Activated T-helper 2 cell treated with anti-CD3 and anti-CD28 coated beads, Interferon-gamma antibody, Interleukin-2, Interleukin-4, amounts not matched to agents 10 μg/mL and 5 μg/mL and 100 μg/mL, durations not matched to agents 14 hours and 24 hours and 36 hours (primary cell): ENCODE measurements at regions not wholly inside any gene's neighbourhood (a gene's known extent, or its start where the extent isn't known, plus 50 kb on each side); places are given as distances from the start of the nearest gene placed in this dataset.

ENCODE experiments used
- DNase-seq: peaks from one replicate; pipeline ENCODE4 v3.0.0; 2021; ENCODE audit warnings: low spot score
- H3K27ac Mint-ChIP-seq: one replicate; pipeline ENCODE4 v1.8.0; 2021; ENCODE audit warnings: mixed read lengths
- H3K27me3 Mint-ChIP-seq: one replicate; pipeline ENCODE4 v1.8.0; 2021; ENCODE audit warnings: low read depth, mixed read lengths
- H3K36me3 Mint-ChIP-seq: one replicate; pipeline ENCODE4 v1.8.0; 2021; ENCODE audit warnings: low read depth, mixed read lengths
- H3K4me1 Mint-ChIP-seq: one replicate; pipeline ENCODE4 v1.8.0; 2021; ENCODE audit warnings: low read depth, mixed read lengths
- H3K4me3 Mint-ChIP-seq: one replicate; pipeline ENCODE4 v1.8.0; 2021; ENCODE audit warnings: low read depth, mild to moderate bottlenecking, moderate library complexity, mixed read lengths
- H3K9me3 Mint-ChIP-seq: one replicate; pipeline ENCODE4 v1.8.0; 2021; ENCODE audit warnings: mixed read lengths
- intact Hi-C: fragments of 100-400 bp; cut with micrococcal nuclease; formaldehyde crosslinking; loops from one replicate; pipeline ENCODE4 v1.15.1; 2023

GRCh38 chr3:10707400-10708215 lies 108.4 kb upstream of the SLC6A11 start:
- Mint-ChIP-seq H3K36me3 (no peaks in the 10 kb centered on the region), H3K9me3 (no peaks in the 10 kb centered on the region), H3K4me3 (no peak overlapping the region), H3K27me3 (peaks cover 64% of the 10 kb centered on the region), H3K27ac (no peak overlapping the region), H3K4me1 (no peaks in the 10 kb centered on the region)
- no peak for DNase-seq
- intact Hi-C loops, result no loop called here

DNA sequence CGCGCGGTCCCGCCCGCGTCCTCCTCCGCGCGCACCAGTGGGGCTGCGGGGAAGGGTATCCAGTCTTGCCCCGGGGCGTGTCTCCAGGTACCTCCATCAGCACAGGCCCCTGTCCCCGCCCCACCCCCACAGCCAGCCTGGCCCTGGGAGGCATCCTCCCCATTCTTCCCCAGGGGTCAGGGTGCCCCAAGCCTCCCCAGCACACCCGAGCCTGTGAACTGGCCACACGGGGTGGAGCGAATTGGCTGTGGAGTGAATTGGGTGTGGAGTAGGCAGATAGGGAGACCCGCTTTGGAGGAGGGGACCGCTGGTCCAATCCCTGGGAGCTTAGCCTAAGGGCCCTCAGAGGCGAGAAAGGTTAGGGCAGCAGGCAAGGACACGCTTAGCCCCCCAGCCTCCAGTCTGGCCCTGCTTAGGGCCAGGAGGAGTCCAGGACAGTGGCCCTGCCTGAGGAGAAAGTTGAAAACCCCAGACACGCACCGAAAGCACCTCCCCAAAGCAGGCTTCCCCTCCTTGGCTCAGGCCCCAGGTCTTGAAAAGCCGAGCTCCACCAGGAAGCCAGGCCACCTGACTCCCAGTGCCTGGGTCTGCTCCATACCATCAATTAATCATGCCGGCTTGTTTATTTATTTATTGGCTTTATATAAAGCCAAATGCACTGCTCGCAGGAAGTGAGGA lies 107.7 kb upstream of the SLC6A11 start:
- Mint-ChIP-seq H3K27ac (no peak overlapping the region), H3K36me3 (no peaks in the 10 kb centered on the region), H3K4me1 (no peaks in the 10 kb centered on the region), H3K4me3 (no peak overlapping the region), H3K9me3 (no peaks in the 10 kb centered on the region), H3K27me3 (peaks cover 58% of the 10 kb centered on the region)
- intact Hi-C loops, result no loop called here
- no peak for DNase-seq

DNA sequence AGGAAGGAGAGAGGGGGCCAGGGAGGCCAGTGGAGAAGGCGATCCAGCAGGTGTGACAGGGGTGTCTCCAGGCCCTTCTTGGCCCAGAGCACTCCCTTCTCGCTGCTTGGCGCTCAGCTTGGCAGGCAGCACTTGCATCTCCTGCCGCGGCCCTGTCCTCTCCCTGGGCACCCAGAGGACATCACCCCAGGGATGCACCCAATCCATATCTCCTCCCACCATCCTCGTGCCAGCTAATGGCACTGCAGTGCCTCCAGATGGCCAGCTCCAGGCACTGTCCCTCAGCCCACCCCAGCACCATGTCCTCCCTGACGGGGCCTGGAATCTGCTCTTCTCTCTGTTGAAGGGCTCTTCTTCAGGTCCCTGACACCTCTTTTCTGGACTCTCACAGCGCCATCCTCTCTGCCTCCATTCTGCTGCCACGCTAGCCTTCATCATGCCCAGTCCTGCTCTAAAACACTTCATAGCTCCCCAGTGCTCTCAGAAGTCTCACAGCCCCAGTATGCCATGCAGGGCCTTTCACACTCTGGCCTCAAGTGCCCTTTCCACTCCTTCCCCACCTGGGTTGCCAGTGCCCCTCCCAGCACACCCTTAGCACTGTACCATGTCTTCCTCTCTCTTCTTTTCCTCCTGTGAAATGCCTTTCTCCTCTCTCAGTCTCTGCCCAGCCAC lies 106.8 kb upstream of the SLC6A11 start:
- intact Hi-C loops, result no loop called here
- Mint-ChIP-seq H3K4me1 (no peaks in the 10 kb centered on the region), H3K9me3 (no peaks in the 10 kb centered on the region), H3K36me3 (no peaks in the 10 kb centered on the region), H3K27me3 (peaks cover 50% of the 10 kb centered on the region), H3K27ac (no peak overlapping the region), H3K4me3 (no peak overlapping the region)
- no peak for DNase-seq

DNA sequence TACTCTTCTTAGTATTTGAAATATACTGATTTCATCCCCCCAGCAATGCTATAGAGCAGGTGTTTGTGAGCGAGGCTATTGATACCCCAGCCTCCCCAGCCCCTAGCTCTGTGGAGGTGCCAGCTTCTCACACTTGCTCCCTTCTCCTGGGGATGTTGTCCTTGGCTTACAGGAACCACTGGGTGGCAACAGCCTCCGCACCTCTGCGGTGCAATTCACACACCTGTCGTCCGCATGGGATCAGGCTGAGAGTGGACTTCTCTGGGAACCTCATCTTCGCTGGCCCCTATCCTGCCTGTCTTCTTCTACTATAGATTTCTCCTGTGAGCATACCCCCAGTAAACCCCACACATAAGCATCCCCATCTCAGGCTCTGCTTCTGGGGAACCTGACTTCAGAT lies 103.9 kb upstream of the SLC6A11 start:
- Mint-ChIP-seq H3K27ac (no peak overlapping the region), H3K9me3 (no peaks in the 10 kb centered on the region), H3K4me1 (no peaks in the 10 kb centered on the region), H3K27me3 (peaks cover 23% of the 10 kb centered on the region), H3K36me3 (no peaks in the 10 kb centered on the region), H3K4me3 (no peak overlapping the region)
- no peak for DNase-seq
- intact Hi-C loops, result no loop called here

- H3K27me3 Mint-ChIP-seq, result peaks cover 16% of the 10 kb centered on the region
- no peak overlapping the region for H3K27ac Mint-ChIP-seq
- no peak for DNase-seq
- intact Hi-C loops, result no loop called here
- H3K36me3 Mint-ChIP-seq, result no peaks in the 10 kb centered on the region
- no peak overlapping the region for H3K4me3 Mint-ChIP-seq
- H3K9me3 Mint-ChIP-seq, result no peaks in the 10 kb centered on the region
- H3K4me1 Mint-ChIP-seq, result no peaks in the 10 kb centered on the region
Measured at GRCh38 chr3:10713656-10714055, 102.4 kb upstream of the SLC6A11 start.

DNA sequence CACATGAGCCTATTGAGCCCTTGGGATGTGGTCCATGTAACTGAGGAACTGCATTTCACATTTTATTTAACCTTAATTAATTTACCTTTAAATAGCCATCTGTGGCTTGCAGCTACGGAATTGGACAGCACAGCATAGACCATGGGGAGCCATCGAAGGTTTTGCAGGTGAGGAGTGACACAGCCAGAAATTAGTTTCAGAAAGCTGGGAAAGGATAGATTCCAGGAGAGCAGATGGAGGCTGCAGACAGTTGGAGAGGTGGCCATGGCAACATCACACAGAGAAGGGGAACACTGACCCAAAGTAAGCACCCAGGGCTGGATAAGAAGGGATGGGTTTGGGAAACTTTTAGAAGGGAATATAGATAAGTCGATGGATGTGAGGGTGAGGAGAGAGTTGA lies 100.1 kb upstream of the SLC6A11 start:
- Mint-ChIP-seq H3K4me1 (no peaks in the 10 kb centered on the region), H3K4me3 (no peak overlapping the region), H3K36me3 (no peaks in the 10 kb centered on the region), H3K9me3 (no peaks in the 10 kb centered on the region), H3K27ac (no peak overlapping the region), H3K27me3 (no peaks in the 10 kb centered on the region)
- DNase-seq, result no peak
- intact Hi-C loops, result no loop called here

DNA sequence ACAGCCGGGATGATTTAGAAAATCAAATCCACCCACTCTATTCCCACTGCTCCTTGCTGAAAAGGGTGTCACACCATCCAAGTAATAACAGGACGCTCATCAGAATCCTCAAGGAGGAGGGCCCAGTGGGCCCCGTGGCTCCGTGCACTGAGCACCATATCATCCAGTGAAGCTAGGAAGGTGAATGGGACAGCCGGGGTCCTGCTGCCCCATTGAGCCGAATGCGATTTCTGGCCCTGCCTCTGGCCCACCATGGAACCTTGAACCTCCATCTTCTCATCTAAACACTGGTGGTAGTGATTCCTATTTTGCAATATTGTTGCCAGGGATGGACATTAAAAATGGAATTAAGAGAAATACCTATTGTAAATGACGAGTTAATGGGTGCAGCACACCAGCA lies 99.1 kb upstream of the SLC6A11 start:
- DNase-seq, result no peak
- H3K36me3 Mint-ChIP-seq, result no peaks in the 10 kb centered on the region
- H3K27ac Mint-ChIP-seq, result no peak overlapping the region
- H3K27me3 Mint-ChIP-seq, result no peaks in the 10 kb centered on the region
- H3K9me3 Mint-ChIP-seq, result no peaks in the 10 kb centered on the region
- H3K4me3 Mint-ChIP-seq, result no peak overlapping the region
- no peaks in the 10 kb centered on the region for H3K4me1 Mint-ChIP-seq
- intact Hi-C loops, result no loop called here

- no peak for DNase-seq
- Mint-ChIP-seq H3K27me3 (no peaks in the 10 kb centered on the region), H3K36me3 (no peaks in the 10 kb centered on the region), H3K27ac (no peak overlapping the region), H3K9me3 (no peaks in the 10 kb centered on the region), H3K4me1 (no peaks in the 10 kb centered on the region), H3K4me3 (no peak overlapping the region)
- intact Hi-C loops, result no loop called here
Measured at GRCh38 chr3:10717756-10718155, 98.3 kb upstream of the SLC6A11 start.

DNA sequence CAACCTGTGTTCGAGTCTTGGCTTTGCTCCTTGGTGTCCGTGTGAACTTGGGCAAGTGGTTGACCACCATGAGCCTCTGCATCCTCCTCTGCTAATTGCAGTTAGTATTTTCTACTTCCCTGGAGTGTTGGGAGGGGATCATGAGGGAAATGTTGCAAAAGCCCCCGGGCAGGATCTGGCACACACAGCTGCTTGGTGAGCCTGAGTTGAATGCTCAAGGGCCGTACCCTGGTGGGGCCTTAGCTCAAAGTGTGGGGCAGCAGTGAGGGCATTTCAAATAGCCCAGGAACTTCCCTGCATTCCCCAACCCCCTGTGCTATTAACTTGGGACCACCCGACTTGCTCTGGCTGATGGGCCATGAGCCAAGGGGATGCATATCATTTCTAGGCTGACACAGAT lies 94.9 kb upstream of the SLC6A11 start:
- no peaks in the 10 kb centered on the region for H3K27me3 Mint-ChIP-seq
- no peak for DNase-seq
- H3K9me3 Mint-ChIP-seq, result no peaks in the 10 kb centered on the region
- no peak overlapping the region for H3K4me3 Mint-ChIP-seq
- no peaks in the 10 kb centered on the region for H3K36me3 Mint-ChIP-seq
- H3K27ac Mint-ChIP-seq, result no peak overlapping the region
- H3K4me1 Mint-ChIP-seq, result no peaks in the 10 kb centered on the region
- intact Hi-C loops, result no loop called here

GRCh38 chr3:10722911-10723310 lies 93.1 kb upstream of the SLC6A11 start:
- no peak for DNase-seq
- H3K4me1 Mint-ChIP-seq, result no peaks in the 10 kb centered on the region
- H3K9me3 Mint-ChIP-seq, result no peaks in the 10 kb centered on the region
- intact Hi-C loops, result no loop called here
- H3K4me3 Mint-ChIP-seq, result no peak overlapping the region
- H3K27ac Mint-ChIP-seq, result no peak overlapping the region
- H3K36me3 Mint-ChIP-seq, result no peaks in the 10 kb centered on the region
- no peaks in the 10 kb centered on the region for H3K27me3 Mint-ChIP-seq

- H3K4me3 Mint-ChIP-seq, result no peak overlapping the region
- H3K9me3 Mint-ChIP-seq, result no peaks in the 10 kb centered on the region
- no peaks in the 10 kb centered on the region for H3K4me1 Mint-ChIP-seq
- DNase-seq, result no peak
- intact Hi-C loops, result no loop called here
- no peak overlapping the region for H3K27ac Mint-ChIP-seq
- no peaks in the 10 kb centered on the region for H3K27me3 Mint-ChIP-seq
- no peaks in the 10 kb centered on the region for H3K36me3 Mint-ChIP-seq
Measured at GRCh38 chr3:10723991-10724390, 92.0 kb upstream of the SLC6A11 start.

DNA sequence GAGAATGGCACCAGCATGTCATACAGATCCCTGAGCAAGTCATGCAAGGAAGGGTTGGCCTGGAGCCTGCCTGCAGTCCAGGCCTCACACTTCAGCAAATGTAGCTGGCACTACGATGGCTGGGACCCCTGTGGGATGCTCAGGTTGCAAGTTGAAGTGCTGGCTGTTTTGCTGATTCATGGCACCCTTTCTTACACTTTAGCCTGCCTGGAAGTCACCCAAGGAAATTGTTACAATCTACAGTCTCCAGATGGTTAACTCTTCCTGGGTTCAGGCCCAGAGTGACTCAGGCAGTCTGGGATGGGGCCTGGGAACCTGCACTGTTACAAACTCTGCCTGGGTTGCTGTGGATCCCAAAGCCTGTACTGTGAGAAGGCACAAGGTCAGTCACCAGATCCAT lies 91.0 kb upstream of the SLC6A11 start:
- DNase-seq, result no peak
- intact Hi-C loops, result no loop called here
- Mint-ChIP-seq H3K4me3 (no peak overlapping the region), H3K27me3 (no peaks in the 10 kb centered on the region), H3K4me1 (no peaks in the 10 kb centered on the region), H3K27ac (no peak overlapping the region), H3K9me3 (no peaks in the 10 kb centered on the region), H3K36me3 (no peaks in the 10 kb centered on the region)

DNA sequence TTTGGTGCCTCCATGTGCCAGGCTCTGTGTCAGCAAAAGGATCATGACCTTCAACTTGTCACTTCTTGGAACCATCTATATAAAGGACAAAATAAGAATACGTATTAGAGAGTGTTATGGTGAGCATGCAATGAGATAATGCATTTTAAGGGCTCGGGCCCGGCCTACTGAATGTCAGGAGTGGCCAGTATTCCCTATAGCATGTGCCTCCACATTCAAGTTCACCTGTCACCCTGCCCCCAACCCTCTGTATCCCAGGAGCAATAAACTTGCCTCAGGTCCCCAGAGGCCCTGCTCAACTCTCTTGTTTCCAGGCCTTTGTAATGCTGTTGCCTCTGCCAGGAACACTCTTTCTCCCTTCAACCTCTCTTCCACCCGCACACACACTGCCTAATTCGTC lies 90.2 kb upstream of the SLC6A11 start:
- no peaks in the 10 kb centered on the region for H3K9me3 Mint-ChIP-seq
- H3K4me1 Mint-ChIP-seq, result no peaks in the 10 kb centered on the region
- no peaks in the 10 kb centered on the region for H3K27me3 Mint-ChIP-seq
- no peak overlapping the region for H3K27ac Mint-ChIP-seq
- intact Hi-C loops, result no loop called here
- no peaks in the 10 kb centered on the region for H3K36me3 Mint-ChIP-seq
- no peak overlapping the region for H3K4me3 Mint-ChIP-seq
- DNase-seq, result no peak
